ENCODE measurements at regions not wholly inside any gene's neighbourhood (a gene's known extent, or its start where the extent isn't known, plus 50 kb on each side); places are given as distances from the start of the nearest gene placed in this dataset.

- Histone ChIP-seq H3K9me3 (ENCODE audit: insufficient read depth in 2 of 2, low read depth in 1 of 2, low read length in 1 of 2) (no peaks in the 10 kb centered on the region), H3K36me3 (ENCODE audit: control insufficient read depth in 2 of 4, insufficient read depth in 4 of 4, low read length in 3 of 4) (no peaks in the 10 kb centered on the region), H2BK120ac (replicated peaks; ENCODE audit: low read depth, low read length) (no peak overlapping the region), H2AK5ac (ENCODE audit: low read depth, low read length) (no peak overlapping the region), H4K91ac (replicated peaks; ENCODE audit: insufficient read length, low read length) (no peak overlapping the region), H2AFZ (ENCODE audit: low read length) (no peak overlapping the region), H3K4me1 (replicated peaks in 1 of 4; ENCODE audit: control insufficient read depth in 3 of 4, insufficient read depth in 4 of 4, low read length in 3 of 4) (peaks cover 0 to 5% (median 0%) of the 10 kb centered on the region in 4 experiments; a peak in 2 of 7 replicates), H2BK12ac (ENCODE audit: low read depth, low read length) (no peak overlapping the region), H2BK20ac (ENCODE audit: low read length) (no peak overlapping the region), H4K8ac (ENCODE audit: extremely low read depth, insufficient read depth, low read length) (no peak overlapping the region), H3K23ac (ENCODE audit: insufficient read length) (no peak overlapping the region), H2BK5ac (ENCODE audit: low read depth, low read length) (no peak overlapping the region), H3K56ac (replicated peaks; ENCODE audit: insufficient read length, low read depth, low read length) (no peak overlapping the region), H3K79me2 (ENCODE audit: control insufficient read depth in 1 of 2, insufficient read depth in 2 of 2, low read length in 2 of 2) (no peaks in the 10 kb centered on the region), H4K20me1 (replicated peaks in 1 of 2; ENCODE audit: control insufficient read depth in 1 of 2, insufficient read depth in 2 of 2, low read length in 2 of 2) (peaks cover 0 to under 1% of the 10 kb centered on the region in 2 experiments), H3K18ac (ENCODE audit: extremely low read depth, low read length) (no peak overlapping the region), H3K27ac (ENCODE audit: low read depth, low read length) (no peak overlapping the region), H3K14ac (ENCODE audit: insufficient read length) (no peak overlapping the region), H2BK15ac (ENCODE audit: low read length) (no peak overlapping the region), H3K4me2 (ENCODE audit: insufficient read depth in 1 of 2, low read depth in 2 of 2, low read length in 2 of 2) (no peak overlapping the region), H3K4ac (replicated peaks; ENCODE audit: insufficient read length, low read depth, low read length) (no peak overlapping the region), H3K4me3 (ENCODE audit: extremely low read depth in 1 of 4, insufficient read depth in 2 of 4, low read depth in 3 of 4, low read length in 4 of 4) (no peak overlapping the region), H3K9ac (replicated peaks in 1 of 4; ENCODE audit: extremely low read depth in 1 of 4, low read depth in 3 of 4, low read length in 3 of 4) (no peak overlapping the region), H3K27me3 (replicated peaks in 1 of 4; ENCODE audit: control insufficient read depth in 3 of 4, extremely low read depth in 1 of 4, insufficient read depth in 3 of 4, low read length in 3 of 4) (no peaks in the 10 kb centered on the region), H4K5ac (ENCODE audit: insufficient read length, low read depth, low read length) (no peak overlapping the region), H3K79me1 (ENCODE audit: low read depth, low read length) (no peaks in the 10 kb centered on the region), H3K23me2 (ENCODE audit: low read depth, low read length) (no peaks in the 10 kb centered on the region)
- POLR2A ChIA-PET (ENCODE audit: partially characterized antibody) = no interaction called here
- no peak for FAIRE-seq
- DNase-seq (ENCODE audit: low read depth in 1 of 2, low spot score in 2 of 2) = no peak
- CTCF ChIA-PET (ENCODE audit: partially characterized antibody) = interaction anchor here (1.3 kb wide), 1 partner anchor 178 kb away, joined by 3 read pairs; no protein-coding TSS in a partner anchor
- WGBS, 2 experiments (ENCODE audit: extremely low coverage in 1 of 2, insufficient coverage in 1 of 2, insufficient read length in 1 of 2, insufficient replicate concordance in 2 of 2, low coverage in 1 of 2, low lambda C conversion rate in 2 of 2, missing lambda C conversion rate in 1 of 2) = 93% methylated on average over 2 of the region's 2 CpGs; no CpG with 5 or more reads in 1 of the 2 experiments
- TF ChIP-seq JUN (IDR thresholded peaks at IDR 0.05; ENCODE audit: low read depth, low read length) = no peak
- TF ChIP-seq BCL11A (IDR thresholded peaks at IDR 0.05; ENCODE audit: low read depth in 2 of 2, low read length in 2 of 2) = no peak
- TF ChIP-seq TEAD4 (IDR thresholded peaks at IDR 0.05; ENCODE audit: low read depth, low read length) = no peak
- no peak for TF ChIP-seq TBP (IDR thresholded peaks at IDR 0.05; ENCODE audit: low read depth, low read length)
- no peak for TF ChIP-seq RBBP5 (IDR thresholded peaks at IDR 0.05; ENCODE audit: borderline replicate concordance, low read depth, low read length)
- no peak for TF ChIP-seq KDM4A (IDR thresholded peaks at IDR 0.05; ENCODE audit: low read depth, low read length, severe bottlenecking)
- no peak for TF ChIP-seq HDAC6 (IDR thresholded peaks at IDR 0.05; ENCODE audit: low read depth, low read length)
- no peak for TF ChIP-seq SRF (IDR thresholded peaks at IDR 0.05; ENCODE audit: low read depth, low read length)
- no peak for TF ChIP-seq POLR2A (IDR thresholded peaks at IDR 0.05; ENCODE audit: control extremely low read depth in 1 of 2, low read depth in 2 of 2, low read length in 2 of 2)
- no peak for TF ChIP-seq E2F6 (IDR thresholded peaks at IDR 0.05)
- no peak for TF ChIP-seq CBX8 (IDR thresholded peaks at IDR 0.05; ENCODE audit: borderline replicate concordance, low read depth, low read length)
- no peak for TF ChIP-seq ASH2L (IDR thresholded peaks at IDR 0.05; ENCODE audit: low read length)
- TF ChIP-seq POU5F1 (IDR thresholded peaks at IDR 0.05; ENCODE audit: low read depth, low read length) = no peak
- no peak for TF ChIP-seq USF2 (IDR thresholded peaks at IDR 0.05; ENCODE audit: low read length)
Observed at GRCh38 chr4:52367282-52367830, 291.7 kb downstream of the USP46 start.

Data from H1 (cell line).